ENCODE measurements at regions not wholly inside any gene's neighbourhood (a gene's known extent, or its start where the extent isn't known, plus 50 kb on each side); places are given as distances from the start of the nearest gene placed in this dataset.

DNA sequence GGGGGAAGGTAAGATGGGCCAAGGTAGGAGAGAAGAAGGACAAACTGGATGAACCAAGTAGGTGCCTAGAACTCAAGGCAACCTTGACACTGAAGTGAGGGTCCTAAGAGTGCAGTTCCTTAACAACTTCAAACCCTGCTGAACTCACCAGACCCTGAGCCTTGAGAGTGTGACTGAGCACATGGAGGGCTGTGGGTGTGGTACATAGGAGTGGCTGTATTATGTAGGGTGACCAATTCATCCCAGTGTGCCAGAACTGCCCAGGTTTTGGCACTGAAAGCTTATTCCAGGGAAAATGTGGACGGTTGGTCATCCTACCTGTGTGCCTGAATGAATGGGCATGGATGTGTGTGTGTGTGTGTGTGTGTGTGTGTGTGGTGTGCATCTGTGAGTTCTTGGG lies 281.8 kb downstream of the DHX35 start:
- intact Hi-C loops (cut with micrococcal nuclease): no loop called here
- Histone ChIP-seq H3K4me2 (replicated peaks; ENCODE audit: extremely low read depth, low read length, poor library complexity, severe bottlenecking) (no peak overlapping the region), H2AFZ (ENCODE audit: insufficient read depth, low read depth, low read length, poor library complexity, severe bottlenecking) (no peak overlapping the region), H3K4me1 (ENCODE audit: control insufficient read depth in 1 of 2, insufficient read depth in 2 of 2, low read length in 2 of 2) (no peaks in the 10 kb centered on the region), H4K20me1 (ENCODE audit: insufficient read depth, low read length) (no peaks in the 10 kb centered on the region), H3K36me3 (replicated peaks in 1 of 2; ENCODE audit: control insufficient read depth in 1 of 2, insufficient read depth in 2 of 2, low read length in 2 of 2) (no peaks in the 10 kb centered on the region), H3K9me3 (replicated peaks in 1 of 2; ENCODE audit: control insufficient read depth in 1 of 2, insufficient read depth in 1 of 2, low read length in 2 of 2) (no peaks in the 10 kb centered on the region), H3K9ac (ENCODE audit: insufficient read depth, low read length, poor library complexity, severe bottlenecking) (no peak overlapping the region), H3K27ac (ENCODE audit: low read depth in 1 of 2, low read length in 2 of 2) (no peak overlapping the region), H3K4me3 (replicated peaks in 1 of 3; ENCODE audit: low read depth in 2 of 3, low read length in 3 of 3) (no peak overlapping the region), H3K79me2 (ENCODE audit: insufficient read depth, low read length) (no peaks in the 10 kb centered on the region), H3K27me3 (ENCODE audit: control insufficient read depth in 2 of 2, insufficient read depth in 2 of 2, low read length in 2 of 2) (no peaks in the 10 kb centered on the region)
- H3K4me3 Mint-ChIP-seq: no peak overlapping the region
- 69% methylated on average over 1 of the region's 1 CpG for WGBS (ENCODE audit: insufficient coverage)
- no peak for DNase-seq
- peaks cover 0 to 15% (median 6%) of the 10 kb centered on the region in 3 donors for H3K27me3 Mint-ChIP-seq (ENCODE audit: low read depth in 3 of 3)
- peaks cover 4% of the 10 kb centered on the region for H3K4me1 Mint-ChIP-seq
- no peaks in the 10 kb centered on the region for H3K36me3 Mint-ChIP-seq
- peaks cover 0 to 8% (median 4%) of the 10 kb centered on the region in 7 donors for H3K9me3 Mint-ChIP-seq
- TF ChIP-seq, protein P1, sequence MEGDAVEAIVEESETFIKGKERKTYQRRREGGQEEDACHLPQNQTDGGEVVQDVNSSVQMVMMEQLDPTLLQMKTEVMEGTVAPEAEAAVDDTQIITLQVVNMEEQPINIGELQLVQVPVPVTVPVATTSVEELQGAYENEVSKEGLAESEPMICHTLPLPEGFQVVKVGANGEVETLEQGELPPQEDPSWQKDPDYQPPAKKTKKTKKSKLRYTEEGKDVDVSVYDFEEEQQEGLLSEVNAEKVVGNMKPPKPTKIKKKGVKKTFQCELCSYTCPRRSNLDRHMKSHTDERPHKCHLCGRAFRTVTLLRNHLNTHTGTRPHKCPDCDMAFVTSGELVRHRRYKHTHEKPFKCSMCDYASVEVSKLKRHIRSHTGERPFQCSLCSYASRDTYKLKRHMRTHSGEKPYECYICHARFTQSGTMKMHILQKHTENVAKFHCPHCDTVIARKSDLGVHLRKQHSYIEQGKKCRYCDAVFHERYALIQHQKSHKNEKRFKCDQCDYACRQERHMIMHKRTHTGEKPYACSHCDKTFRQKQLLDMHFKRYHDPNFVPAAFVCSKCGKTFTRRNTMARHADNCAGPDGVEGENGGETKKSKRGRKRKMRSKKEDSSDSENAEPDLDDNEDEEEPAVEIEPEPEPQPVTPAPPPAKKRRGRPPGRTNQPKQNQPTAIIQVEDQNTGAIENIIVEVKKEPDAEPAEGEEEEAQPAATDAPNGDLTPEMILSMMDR (IDR thresholded peaks at IDR 0.05): no peak
- no peak overlapping the region for H3K27ac Mint-ChIP-seq

DNA sequence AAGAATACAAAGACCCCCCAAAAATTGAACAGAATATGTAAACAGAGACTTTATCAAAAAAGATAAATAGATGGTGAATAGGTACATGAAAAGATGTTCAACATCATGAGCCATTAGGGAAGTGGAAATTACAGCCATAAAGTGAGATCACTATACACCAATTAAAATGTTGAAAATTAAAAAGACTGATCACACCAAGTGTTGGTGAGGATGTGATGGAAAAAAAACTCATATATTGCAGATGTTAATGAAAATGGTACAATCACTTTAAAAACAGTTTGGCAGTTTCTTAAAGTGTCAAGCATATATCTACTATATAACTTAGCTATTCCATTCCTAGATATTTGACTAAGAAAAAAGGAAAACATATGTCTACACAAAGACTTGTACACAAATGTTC lies 280.5 kb downstream of the DHX35 start:
- no peaks in the 10 kb centered on the region for H3K4me1 ChIP-seq (ENCODE audit: control insufficient read depth in 1 of 2, insufficient read depth in 2 of 2, low read length in 2 of 2)
- intact Hi-C loops (cut with micrococcal nuclease): no loop called here
- no peak overlapping the region for H2AFZ ChIP-seq (ENCODE audit: insufficient read depth, low read depth, low read length, poor library complexity, severe bottlenecking)
- TF ChIP-seq, protein P1 (IDR thresholded peaks at IDR 0.05): no peak
- H3K79me2 ChIP-seq (ENCODE audit: insufficient read depth, low read length): no peaks in the 10 kb centered on the region
- peaks cover 0 to 8% (median 4%) of the 10 kb centered on the region in 7 donors for H3K9me3 Mint-ChIP-seq
- H3K9me3 ChIP-seq (replicated peaks in 1 of 2; ENCODE audit: control insufficient read depth in 1 of 2, insufficient read depth in 1 of 2, low read length in 2 of 2): no peaks in the 10 kb centered on the region
- H3K4me3 Mint-ChIP-seq: no peak overlapping the region
- peaks cover 4% of the 10 kb centered on the region for H3K4me1 Mint-ChIP-seq
- H3K36me3 Mint-ChIP-seq: no peaks in the 10 kb centered on the region
- H4K20me1 ChIP-seq (ENCODE audit: insufficient read depth, low read length): no peaks in the 10 kb centered on the region
- H3K9ac ChIP-seq (ENCODE audit: insufficient read depth, low read length, poor library complexity, severe bottlenecking): no peak overlapping the region
- no peak for DNase-seq
- H3K4me2 ChIP-seq (replicated peaks; ENCODE audit: extremely low read depth, low read length, poor library complexity, severe bottlenecking): no peak overlapping the region
- H3K4me3 ChIP-seq (replicated peaks in 1 of 3; ENCODE audit: low read depth in 2 of 3, low read length in 3 of 3): no peak overlapping the region
- H3K27ac ChIP-seq (ENCODE audit: low read depth in 1 of 2, low read length in 2 of 2): no peak overlapping the region
- H3K36me3 ChIP-seq (replicated peaks in 1 of 2; ENCODE audit: control insufficient read depth in 1 of 2, insufficient read depth in 2 of 2, low read length in 2 of 2): no peaks in the 10 kb centered on the region
- peaks cover 2 to 18% (median 4%) of the 10 kb centered on the region in 3 donors for H3K27me3 Mint-ChIP-seq (ENCODE audit: low read depth in 3 of 3)
- no peaks in the 10 kb centered on the region for H3K27me3 ChIP-seq (ENCODE audit: control insufficient read depth in 2 of 2, insufficient read depth in 2 of 2, low read length in 2 of 2)
- no peak overlapping the region for H3K27ac Mint-ChIP-seq
